Natural killer cell (primary cell): ENCODE measurements at regions not wholly inside any gene's neighbourhood (a gene's known extent, or its start where the extent isn't known, plus 50 kb on each side); places are given as distances from the start of the nearest gene placed in this dataset.

ENCODE experiments used
- ATAC-seq, 3 donors: fragments of 150-1000 bp in 2 of 3; fragments of 200-7000 bp in 1 of 3; cut with Tn5 transposase; 1 replicate in 1 of 3; 2 replicates in 2 of 3; pipeline ENCODE4 v1.10.0; 2021; ENCODE audit warnings: mild to moderate bottlenecking in 2 of 3, moderate library complexity in 2 of 3
- DNase-seq, 2 donors: peaks; one replicate each; pipeline versions ENCODE4 v3.0.0 to v3.0.0-alpha.2; 2013 to 2021; ENCODE audit warnings: mixed read lengths in 1 of 2
- H3K27ac ChIP-seq: one replicate; pipeline ENCODE4 v1.5.1; 2013; ENCODE audit warnings: mild to moderate bottlenecking, low read length
- H3K27me3 ChIP-seq: one replicate; pipeline ENCODE4 v1.6.1; 2013; ENCODE audit warnings: low read length; ENCODE audit not compliant: control insufficient read depth, insufficient read depth
- H3K36me3 ChIP-seq: one replicate; pipeline ENCODE4 v1.6.1; 2013; ENCODE audit warnings: low read length; ENCODE audit not compliant: control insufficient read depth, insufficient read depth
- H3K4me1 ChIP-seq: one replicate; pipeline ENCODE4 v1.6.1; 2013; ENCODE audit warnings: low read length; ENCODE audit not compliant: control insufficient read depth, insufficient read depth
- H3K4me3 ChIP-seq: one replicate; pipeline ENCODE4 v1.5.1; 2013; ENCODE audit warnings: low read length
- H3K9me3 ChIP-seq: one replicate; pipeline ENCODE4 v1.6.1; 2013; ENCODE audit warnings: low read length; ENCODE audit not compliant: control insufficient read depth, insufficient read depth
- H3K27ac Mint-ChIP-seq, 2 donors: one replicate each; pipeline ENCODE4 v1.8.0; 2022; ENCODE audit warnings: mild to moderate bottlenecking in 2 of 2, mixed read lengths in 2 of 2, moderate library complexity in 1 of 2
- H3K27me3 Mint-ChIP-seq, 2 donors: one replicate each; pipeline ENCODE4 v1.8.0; 2022; ENCODE audit warnings: low read depth in 2 of 2, mixed read lengths in 2 of 2
- H3K36me3 Mint-ChIP-seq: one replicate; pipeline ENCODE4 v1.8.0; 2022; ENCODE audit warnings: mixed read lengths
- H3K4me1 Mint-ChIP-seq, 2 donors: one replicate each; pipeline ENCODE4 v1.8.0; 2022; ENCODE audit warnings: mixed read lengths in 2 of 2
- H3K4me3 Mint-ChIP-seq: one replicate; pipeline ENCODE4 v1.8.0; 2022; ENCODE audit warnings: mild to moderate bottlenecking, moderate library complexity, mixed read lengths
- H3K9me3 Mint-ChIP-seq, 2 donors: one replicate each; pipeline ENCODE4 v1.8.0; 2022; ENCODE audit warnings: mixed read lengths in 2 of 2
- CTCF ChIP-seq: fragments of 200-600 bp; IDR thresholded peaks from one replicate; pipeline ENCODE4 v1.8.0; 2022; ENCODE audit warnings: antibody characterized with exemption
- WGBS: methylation state at CpG from one replicate; pipeline ENCODE4 v1.1.7; 2013; ENCODE audit warnings: missing lambda C conversion rate; ENCODE audit not compliant: insufficient coverage; 5-methylcytosine and 5-hydroxymethylcytosine counted together
- intact Hi-C: fragments of 100-400 bp; cut with micrococcal nuclease; formaldehyde crosslinking; loops from one replicate; pipeline ENCODE4 v1.14.2; 2022

DNA sequence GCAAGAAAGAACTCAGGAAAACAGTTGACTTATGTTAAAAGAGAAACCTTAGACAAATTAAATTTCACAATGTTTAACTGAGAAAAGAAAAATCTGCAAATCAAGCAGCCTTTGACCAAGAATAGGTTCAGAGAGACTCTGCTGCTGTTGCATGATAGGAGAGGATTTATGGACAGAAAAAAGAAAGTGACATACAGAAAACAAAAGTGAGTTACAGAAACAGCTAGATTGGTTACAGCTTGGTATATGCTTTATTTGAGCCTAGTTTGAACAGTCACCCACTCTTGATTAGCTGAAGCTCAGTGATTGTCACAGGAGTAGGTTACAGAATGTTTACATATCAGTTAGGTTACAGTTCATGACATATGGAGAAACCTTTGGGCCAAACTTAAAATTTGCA lies 258.2 kb upstream of the SPOPL start:
- Mint-ChIP-seq H3K27ac (no peak overlapping the region), H3K27me3 (no peaks in the 10 kb centered on the region), H3K36me3 (no peaks in the 10 kb centered on the region), H3K4me3 (no peak overlapping the region), H3K4me1 (no peaks in the 10 kb centered on the region), H3K9me3 (peaks cover 3 to 9% of the 10 kb centered on the region in 2 donors)
- no peaks in the 10 kb centered on the region for H3K9me3 ChIP-seq
- no peaks in the 10 kb centered on the region for H3K4me1 ChIP-seq
- H3K36me3 ChIP-seq = no peaks in the 10 kb centered on the region
- no peaks in the 10 kb centered on the region for H3K27me3 ChIP-seq
- no peak for DNase-seq
- ATAC-seq = no peak
- no peak overlapping the region for H3K4me3 ChIP-seq
- TF ChIP-seq CTCF = no peak
- no peak overlapping the region for H3K27ac ChIP-seq
- intact Hi-C loops = no loop called here

- Histone ChIP-seq H3K36me3 (no peaks in the 10 kb centered on the region), H3K4me3 (no peak overlapping the region), H3K4me1 (no peaks in the 10 kb centered on the region), H3K9me3 (no peaks in the 10 kb centered on the region), H3K27me3 (no peaks in the 10 kb centered on the region), H3K27ac (no peak overlapping the region)
- no peak for TF ChIP-seq CTCF
- H3K4me1 Mint-ChIP-seq = no peaks in the 10 kb centered on the region
- H3K36me3 Mint-ChIP-seq = no peaks in the 10 kb centered on the region
- DNase-seq (no peak), ATAC-seq (no peak)
- H3K9me3 Mint-ChIP-seq = peaks cover 5 to 11% of the 10 kb centered on the region in 2 donors
- no peaks in the 10 kb centered on the region for H3K27me3 Mint-ChIP-seq
- no peak overlapping the region for H3K4me3 Mint-ChIP-seq
- intact Hi-C loops = no loop called here
- no peak overlapping the region for H3K27ac Mint-ChIP-seq
Observed at GRCh38 chr2:138244501-138244925, 257.1 kb upstream of the SPOPL start.

GRCh38 chr2:138245310-138245709 lies 256.3 kb upstream of the SPOPL start:
- intact Hi-C loops = no loop called here
- H3K27ac Mint-ChIP-seq = no peak overlapping the region
- ATAC-seq (no peak), DNase-seq (no peak)
- Histone ChIP-seq H3K4me1 (no peaks in the 10 kb centered on the region), H3K4me3 (no peak overlapping the region), H3K36me3 (no peaks in the 10 kb centered on the region), H3K27me3 (no peaks in the 10 kb centered on the region), H3K9me3 (no peaks in the 10 kb centered on the region), H3K27ac (no peak overlapping the region)
- H3K4me1 Mint-ChIP-seq = no peaks in the 10 kb centered on the region
- H3K36me3 Mint-ChIP-seq = no peaks in the 10 kb centered on the region
- no peak overlapping the region for H3K4me3 Mint-ChIP-seq
- no peak for TF ChIP-seq CTCF
- peaks cover 5 to 13% of the 10 kb centered on the region in 2 donors for H3K9me3 Mint-ChIP-seq
- H3K27me3 Mint-ChIP-seq = no peaks in the 10 kb centered on the region

- peaks cover 2 to 10% of the 10 kb centered on the region in 2 donors for H3K9me3 Mint-ChIP-seq
- H3K4me3 ChIP-seq = no peak overlapping the region
- no peaks in the 10 kb centered on the region for H3K4me1 ChIP-seq
- no peaks in the 10 kb centered on the region for H3K27me3 Mint-ChIP-seq
- H3K4me1 Mint-ChIP-seq = no peaks in the 10 kb centered on the region
- H3K4me3 Mint-ChIP-seq = no peak overlapping the region
- no peaks in the 10 kb centered on the region for H3K36me3 Mint-ChIP-seq
- no peaks in the 10 kb centered on the region for H3K9me3 ChIP-seq
- no peaks in the 10 kb centered on the region for H3K36me3 ChIP-seq
- H3K27ac ChIP-seq = no peak overlapping the region
- intact Hi-C loops = no loop called here
- H3K27ac Mint-ChIP-seq = no peak overlapping the region
- WGBS = no CpG with 5 or more reads among the region's 2 CpGs
- no peak for TF ChIP-seq CTCF
- ATAC-seq (no peak), DNase-seq (no peak)
- no peaks in the 10 kb centered on the region for H3K27me3 ChIP-seq
Observed at GRCh38 chr2:138247302-138247701, 254.3 kb upstream of the SPOPL start.
